ENCODE measurements at regions not wholly inside any gene's neighbourhood (a gene's known extent, or its start where the extent isn't known, plus 50 kb on each side); places are given as distances from the start of the nearest gene placed in this dataset.
A peak's percentile ranks its signal among the peaks of the same experiment; 100 is the strongest.

DNA sequence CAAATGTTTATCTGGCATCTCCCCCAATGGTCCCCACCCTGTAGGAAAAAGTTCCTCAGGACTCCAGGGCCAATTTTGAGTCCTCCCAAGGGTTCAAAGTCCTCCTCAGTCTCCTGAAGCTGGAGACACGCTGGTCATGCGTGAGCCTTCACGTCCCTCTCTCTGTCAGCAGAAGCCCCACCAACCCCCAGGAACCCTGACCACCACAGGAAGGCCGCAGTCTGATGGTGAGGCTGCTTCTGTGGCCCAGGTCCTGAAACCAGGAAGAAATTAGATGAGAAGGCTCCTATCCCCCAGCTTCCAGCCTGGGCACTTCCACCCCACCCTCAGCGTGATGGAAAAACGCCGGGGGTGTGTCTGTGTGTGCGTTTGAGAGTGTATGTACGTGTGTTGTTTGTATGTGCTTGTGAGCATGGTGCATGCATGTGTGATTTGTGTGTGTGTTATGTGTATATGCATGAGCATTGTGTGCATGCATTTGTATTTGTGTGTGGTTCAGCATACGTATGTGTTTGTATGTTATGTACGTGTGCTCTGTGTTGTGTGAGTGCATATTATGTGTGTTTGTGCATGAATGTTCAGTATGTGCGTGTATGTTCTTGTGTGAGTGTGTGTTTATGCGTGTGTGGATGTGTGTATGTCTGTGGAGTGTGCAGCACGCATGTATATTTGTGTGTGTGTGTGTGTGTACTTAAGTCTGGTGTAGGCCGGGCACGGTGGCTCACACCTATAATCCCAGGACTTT, 92.5 kb downstream of the SIK1 start:
- DNase-seq (ENCODE audit: low read depth, low spot score) = no peak
- peak overlapping the region; percentile 86 for H3K27ac ChIP-seq

DNA sequence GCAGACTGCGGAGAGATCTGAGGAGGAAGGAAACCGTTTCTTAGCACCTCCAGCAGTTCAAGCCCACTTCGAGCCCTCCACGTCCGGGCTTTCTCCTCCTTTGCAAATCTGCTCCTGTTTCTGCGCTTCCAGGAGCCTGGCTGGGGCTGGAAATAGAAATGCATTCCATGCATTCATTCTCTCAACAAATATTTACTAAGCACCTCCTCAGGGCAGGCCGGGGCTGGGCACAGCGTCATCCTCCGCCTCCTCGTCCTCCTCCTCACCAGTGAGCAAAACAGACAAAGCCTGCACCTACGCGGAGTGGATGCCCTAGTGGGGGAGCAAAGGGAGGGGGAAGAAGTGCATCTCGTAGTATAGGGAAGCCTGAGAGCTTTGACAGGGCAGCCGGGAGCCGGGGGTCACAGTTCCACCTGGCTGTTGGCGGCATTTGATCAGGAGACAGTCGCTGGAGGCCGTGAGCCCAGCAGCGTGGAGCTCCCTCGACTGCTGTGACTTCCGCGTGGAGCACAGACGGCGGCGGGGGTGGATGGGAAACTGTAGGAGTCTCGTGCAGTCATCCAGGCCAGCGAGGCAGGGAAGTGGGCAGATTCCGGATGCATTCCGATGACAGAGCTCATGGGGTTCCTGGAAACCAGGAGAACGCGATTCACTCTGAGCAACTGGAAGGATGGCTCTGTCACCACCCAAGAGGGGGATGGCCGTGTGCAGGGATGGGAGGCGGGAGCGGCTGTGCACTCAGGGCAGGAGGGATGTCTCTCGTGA, 93.5 kb downstream of the SIK1 start:
- DNase-seq (ENCODE audit: low read depth, low spot score) = peak; percentile 60
- H3K27ac ChIP-seq = peak overlapping the region; percentile 86

DNA sequence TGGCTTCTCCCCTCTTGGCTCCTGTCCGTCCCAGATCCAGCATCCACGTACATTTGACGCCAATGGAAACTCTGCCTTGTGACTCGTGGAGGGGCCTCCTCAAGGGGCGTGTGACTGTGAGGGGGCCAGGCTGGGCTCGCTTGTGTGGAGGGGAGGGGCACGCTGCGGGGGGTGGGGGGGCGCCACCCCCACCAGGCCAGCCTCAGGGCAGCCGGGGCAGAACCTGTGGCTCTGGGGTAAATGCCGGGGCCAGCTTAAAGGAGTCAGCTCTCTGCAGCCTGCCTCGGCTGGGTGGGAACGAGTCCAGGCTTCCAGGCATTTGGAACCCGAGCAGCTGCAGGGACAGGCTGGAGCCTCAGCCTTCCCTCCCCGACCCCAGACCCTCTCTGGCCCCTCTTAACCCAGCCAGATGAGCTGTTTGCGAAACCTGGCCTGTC, 94.1 kb downstream of the SIK1 start:
- H3K27ac ChIP-seq = peak overlapping the region; percentile 86
- DNase-seq (ENCODE audit: low read depth, low spot score) = no peak

DNA sequence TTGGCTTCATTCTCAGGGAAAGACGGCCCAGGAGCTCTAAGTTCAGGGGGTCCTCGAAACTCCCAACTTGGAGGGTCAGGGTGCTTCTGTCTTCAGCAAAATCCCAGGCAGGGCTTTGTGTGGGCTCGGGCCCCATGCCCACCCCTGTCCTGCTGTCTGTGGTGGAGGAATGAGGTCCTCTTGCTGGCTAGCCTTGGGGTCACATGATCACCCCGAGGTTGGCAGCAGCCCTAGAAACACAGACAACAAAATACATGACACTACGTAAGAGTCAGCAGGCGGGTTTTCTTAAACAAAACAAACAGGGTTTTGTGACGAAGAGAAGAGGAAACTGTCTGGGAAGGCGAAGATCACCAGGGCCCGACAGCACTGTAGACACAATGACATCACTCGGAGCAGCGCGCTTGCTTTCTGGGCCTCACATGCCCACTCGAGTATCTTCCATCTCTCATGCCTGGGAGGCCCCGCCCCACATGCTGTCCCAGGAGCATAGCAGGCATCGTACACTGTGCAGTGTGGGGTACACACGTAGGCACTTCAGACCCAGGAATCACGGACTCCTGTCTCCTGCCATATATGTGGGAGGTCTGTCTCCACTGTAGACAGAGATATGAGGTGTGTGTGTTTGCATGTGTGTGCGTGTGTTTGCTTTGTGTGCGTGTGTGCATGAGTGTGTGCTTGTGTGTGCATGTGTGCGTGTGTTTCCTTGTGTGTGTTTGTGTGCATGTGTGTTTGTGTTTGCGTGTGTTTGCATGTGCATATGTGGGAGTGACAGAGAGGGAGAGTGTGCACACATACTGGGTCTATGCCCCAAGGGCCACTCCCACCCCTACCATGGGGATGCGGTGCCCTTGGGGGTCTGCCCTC, 94.7 kb downstream of the SIK1 start:
- DNase-seq (ENCODE audit: low read depth, low spot score) = peak; percentile 61
- peak overlapping the region; percentile 86 for H3K27ac ChIP-seq

DNA sequence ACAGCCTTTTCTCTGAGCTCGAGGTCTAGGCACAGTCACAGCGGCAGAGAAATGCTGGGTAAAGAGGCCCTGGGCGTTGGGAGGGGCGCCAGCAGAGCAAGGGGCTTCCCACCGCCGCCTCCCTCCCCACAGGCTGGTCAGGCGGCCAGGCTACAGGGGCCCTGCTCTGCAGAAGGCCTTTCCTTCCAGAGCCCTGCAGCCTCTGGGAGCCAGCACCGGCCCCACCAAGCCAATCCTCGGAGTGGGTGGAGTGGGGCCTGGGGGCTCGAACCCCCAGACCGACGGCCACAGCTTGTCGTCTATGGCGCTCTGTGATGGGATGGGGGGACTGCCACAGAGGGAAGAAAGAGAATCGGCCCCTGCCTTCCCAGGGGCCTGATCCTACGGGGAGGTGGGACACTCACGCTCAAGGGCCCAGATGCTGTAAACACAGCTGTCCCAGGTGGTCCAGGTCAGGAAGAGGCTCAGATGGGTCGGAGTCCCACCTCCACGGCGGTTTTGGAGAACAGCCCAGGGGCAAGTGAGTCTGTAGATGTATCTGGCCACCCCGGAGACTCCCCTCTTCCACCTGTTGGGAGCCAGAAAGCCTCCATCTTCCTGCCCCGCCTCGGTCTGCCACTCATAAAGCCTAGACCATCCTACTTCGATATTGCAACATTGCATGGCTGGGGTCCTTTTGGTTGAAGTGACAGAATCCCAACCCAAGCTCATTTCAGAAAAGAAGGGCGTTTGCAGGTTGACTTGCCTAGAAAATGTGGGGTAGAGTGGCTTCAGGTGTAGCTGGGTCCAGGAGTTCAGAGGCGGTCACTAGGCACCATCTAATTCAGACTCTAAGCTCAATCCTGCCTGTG, 95.6 kb downstream of the SIK1 start:
- no peak overlapping the region for H3K27ac ChIP-seq

DNA sequence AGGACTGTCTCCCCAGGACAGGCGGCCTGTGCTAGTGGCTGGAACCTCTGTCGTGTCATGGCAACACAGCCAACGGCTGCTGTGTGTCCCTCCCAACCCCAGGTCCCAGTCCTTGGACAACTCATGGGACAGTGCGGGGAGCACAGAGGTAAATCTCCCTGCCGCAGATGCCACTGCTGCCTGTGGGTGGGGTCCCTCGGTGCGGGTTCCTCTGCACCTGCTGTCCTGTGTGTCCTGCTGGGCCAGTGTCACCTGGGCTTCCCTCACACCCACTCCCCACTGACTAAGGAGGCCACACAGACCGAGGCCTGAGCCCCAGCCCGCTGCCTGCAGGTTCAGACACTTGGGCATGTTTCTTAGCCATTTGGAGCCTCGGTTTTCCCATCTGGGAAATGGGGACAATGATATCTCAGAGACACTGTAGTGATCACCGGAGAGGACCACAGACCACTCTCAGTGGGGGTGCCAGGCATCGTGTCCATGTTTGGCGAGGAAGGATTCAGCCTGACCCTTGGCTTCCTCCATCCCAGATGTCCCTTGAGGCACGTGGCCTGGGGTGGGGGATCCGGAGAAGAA, 96.5 kb downstream of the SIK1 start:
- DNase-seq (ENCODE audit: low read depth, low spot score) = no peak
- no peak overlapping the region for H3K27ac ChIP-seq

More for the DNA sequence above, 95.6 kb downstream of the SIK1 start:
- DNase-seq (ENCODE audit: low read depth, low spot score) = no peak

DNA sequence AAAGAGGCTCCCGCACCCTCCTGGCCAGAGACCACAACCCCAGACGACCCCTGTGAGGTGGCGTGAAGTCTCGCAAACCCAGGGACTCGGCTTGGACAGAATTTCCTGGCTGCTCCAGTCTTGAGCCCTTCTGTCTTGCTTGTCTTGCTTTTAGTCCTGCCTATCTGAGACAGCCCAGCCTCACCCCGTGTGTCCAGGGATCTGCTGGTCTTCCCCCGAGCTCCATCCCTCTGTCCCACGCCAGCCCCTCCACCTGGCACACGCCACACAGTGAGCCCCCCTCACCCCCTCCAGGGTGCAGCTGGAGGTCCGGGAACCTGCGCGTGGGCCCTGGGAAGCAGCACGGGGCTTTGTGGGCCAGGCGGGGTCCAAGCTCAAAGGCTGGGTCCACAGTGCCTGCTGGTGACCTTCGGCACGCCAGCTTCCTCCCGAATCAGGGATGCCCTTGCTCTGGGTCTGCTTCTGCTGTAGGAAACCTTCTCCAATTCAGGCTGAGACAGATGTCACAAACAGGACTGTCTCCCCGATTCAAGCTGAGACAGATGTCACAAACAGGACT, 97.1 kb downstream of the SIK1 start:
- no peak for DNase-seq (ENCODE audit: low read depth, low spot score)
- no peak overlapping the region for H3K27ac ChIP-seq

DNA sequence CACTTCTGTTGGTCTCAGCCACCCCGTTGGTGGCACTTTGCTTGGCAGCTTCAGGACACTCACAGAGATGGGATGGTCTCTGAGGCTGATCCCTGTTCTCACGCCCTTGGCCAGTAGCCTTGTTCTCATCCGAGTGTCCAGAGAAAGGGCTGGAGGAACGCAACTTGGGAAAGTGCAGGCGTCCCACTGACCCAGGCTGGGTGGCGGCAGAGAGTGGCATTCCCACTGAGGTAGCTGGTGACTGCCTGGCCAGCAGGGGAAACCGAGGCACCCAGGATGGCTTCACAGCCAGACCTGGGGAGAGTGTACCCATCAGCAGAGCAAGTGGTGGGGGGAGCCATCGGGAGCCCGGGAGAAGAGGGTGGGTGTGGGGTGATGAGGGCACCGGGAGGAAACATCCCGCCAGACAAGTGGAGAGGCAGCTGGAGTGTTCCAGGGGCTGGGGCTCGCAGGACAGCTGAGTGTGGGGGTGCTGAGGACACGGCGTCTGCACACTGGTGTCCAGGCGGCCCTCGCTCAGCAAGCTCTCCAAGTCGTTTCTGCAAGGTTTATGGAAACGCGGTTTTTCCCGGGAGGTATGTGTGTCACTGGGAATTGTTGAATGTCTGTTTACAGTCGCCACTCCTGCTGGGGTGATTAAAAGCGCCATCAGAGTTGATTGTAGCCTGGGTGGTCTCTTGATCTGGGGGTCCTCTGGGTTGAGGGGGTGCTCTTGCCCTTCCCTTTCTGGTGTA, 97.8 kb downstream of the SIK1 start:
- DNase-seq (ENCODE audit: low read depth, low spot score) = no peak
- H3K27ac ChIP-seq = no peak overlapping the region

DNA sequence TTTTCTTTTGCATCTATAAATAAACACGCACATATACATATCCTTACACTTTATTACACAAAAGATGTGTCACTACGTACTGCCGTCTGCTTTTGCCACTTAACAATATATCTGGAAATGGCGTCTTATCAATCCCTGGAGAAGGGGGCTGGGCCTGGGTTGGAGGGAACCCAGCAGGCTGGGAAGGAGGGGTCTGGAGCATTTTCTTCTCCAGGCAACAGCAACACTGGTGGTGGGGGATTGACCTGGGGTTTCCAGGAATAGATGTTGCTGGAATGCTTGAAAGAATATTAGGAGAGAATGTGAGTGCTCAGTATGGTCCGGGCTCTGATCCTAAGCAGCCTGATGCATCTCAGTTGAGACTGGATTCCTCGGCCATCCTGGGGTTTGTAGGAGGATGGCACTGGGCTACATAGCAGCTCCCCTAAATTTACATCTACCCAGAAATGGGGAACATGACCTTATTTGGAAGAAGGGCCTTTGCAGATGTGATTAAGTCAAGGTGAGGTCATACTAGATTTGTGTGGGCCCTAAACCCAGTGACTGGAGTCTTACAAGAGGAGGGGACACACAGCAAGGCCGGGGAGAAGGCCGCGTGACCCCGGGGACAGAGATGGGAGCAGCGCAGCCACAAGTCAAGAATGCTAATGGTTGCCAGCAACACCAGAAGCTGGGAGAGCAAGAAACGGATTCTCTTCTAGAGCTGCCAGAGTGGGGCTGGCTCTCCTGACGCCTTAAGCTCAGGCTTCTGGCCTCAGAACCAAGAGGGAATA, 98.6 kb downstream of the SIK1 start:
- DNase-seq (ENCODE audit: low read depth, low spot score) = no peak
- H3K27ac ChIP-seq = no peak overlapping the region

DNA sequence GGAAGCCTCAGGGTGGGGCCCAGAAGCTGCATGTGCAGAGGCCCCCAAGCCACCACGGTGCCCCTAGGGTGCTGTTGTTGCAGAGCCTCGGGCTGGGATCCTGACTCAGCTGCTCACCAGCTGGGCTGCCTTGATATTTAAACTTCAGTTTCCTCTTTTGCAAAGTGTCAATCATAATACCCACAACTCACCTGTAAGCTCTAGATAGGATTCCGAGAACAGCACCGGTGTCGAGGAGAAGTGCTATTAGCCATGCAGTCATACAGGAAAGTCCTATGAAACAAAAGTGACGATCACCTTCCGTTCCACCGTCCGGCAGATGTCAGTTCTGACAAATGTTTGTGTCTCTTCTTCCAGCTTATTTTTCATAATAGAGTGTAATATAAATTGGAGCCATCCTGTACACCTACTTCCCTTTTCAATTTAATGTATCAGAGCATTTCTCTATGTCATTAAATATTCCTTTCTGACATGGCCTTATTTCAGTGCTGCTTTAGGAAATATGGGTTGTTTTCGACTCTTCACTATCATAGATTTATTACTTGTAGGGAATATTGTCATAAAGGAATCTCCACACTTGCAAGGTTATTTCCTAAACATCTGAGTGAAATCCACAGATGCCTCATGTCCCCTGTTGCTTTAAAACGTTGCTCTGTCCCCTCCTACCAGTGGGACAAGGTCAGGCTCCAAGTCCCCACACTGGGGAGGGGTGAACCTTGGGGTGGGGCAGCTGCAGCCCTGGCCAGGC, 100.8 kb downstream of the SIK1 start:
- DNase-seq (ENCODE audit: low read depth, low spot score) = no peak

DNA sequence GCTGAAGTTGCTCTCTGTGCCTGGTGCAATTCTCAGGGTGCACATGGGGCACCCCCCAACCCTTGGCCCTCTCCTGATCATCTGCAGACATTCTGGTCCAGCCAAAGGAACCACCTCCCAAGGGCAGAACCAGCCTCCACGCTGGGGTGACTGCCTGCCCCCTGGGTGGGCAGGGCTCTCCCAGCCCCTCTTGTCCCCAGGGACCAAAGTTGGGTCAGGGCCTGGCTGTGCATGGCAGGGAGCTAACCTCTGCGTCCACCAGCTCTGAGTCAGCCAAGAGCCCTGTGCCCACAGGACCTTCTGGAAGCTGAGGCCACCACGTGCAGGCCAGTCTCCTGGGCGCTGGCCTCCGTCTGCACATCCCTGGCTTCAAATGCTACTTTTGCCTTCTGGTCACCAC, 101.9 kb downstream of the SIK1 start:
- no peak for DNase-seq (ENCODE audit: low read depth, low spot score)
- no peak overlapping the region for H3K27ac ChIP-seq

More for the DNA sequence above, 100.8 kb downstream of the SIK1 start:
- H3K27ac ChIP-seq = no peak overlapping the region

DNA sequence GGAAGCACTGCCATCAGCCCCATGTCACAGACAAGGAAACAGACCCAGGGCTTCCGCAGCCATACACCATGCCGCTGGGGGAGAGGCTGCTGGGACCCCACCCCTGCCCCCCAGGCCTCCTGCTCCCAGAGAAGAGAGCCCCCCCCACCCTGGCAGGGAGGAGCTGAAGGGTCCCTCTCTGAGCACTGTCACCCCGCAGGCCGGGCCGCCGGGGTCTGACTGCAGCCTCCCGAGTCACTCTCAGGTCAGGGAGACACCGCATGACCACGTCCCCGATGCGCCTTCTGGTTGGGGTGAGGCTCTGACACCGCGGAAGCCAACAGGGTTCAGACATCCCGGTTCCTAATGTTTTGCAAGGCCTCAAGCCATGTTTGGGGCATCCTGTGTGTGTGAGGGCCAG, 102.3 kb downstream of the SIK1 start:
- H3K27ac ChIP-seq = no peak overlapping the region
- DNase-seq (ENCODE audit: low read depth, low spot score) = no peak

DNA sequence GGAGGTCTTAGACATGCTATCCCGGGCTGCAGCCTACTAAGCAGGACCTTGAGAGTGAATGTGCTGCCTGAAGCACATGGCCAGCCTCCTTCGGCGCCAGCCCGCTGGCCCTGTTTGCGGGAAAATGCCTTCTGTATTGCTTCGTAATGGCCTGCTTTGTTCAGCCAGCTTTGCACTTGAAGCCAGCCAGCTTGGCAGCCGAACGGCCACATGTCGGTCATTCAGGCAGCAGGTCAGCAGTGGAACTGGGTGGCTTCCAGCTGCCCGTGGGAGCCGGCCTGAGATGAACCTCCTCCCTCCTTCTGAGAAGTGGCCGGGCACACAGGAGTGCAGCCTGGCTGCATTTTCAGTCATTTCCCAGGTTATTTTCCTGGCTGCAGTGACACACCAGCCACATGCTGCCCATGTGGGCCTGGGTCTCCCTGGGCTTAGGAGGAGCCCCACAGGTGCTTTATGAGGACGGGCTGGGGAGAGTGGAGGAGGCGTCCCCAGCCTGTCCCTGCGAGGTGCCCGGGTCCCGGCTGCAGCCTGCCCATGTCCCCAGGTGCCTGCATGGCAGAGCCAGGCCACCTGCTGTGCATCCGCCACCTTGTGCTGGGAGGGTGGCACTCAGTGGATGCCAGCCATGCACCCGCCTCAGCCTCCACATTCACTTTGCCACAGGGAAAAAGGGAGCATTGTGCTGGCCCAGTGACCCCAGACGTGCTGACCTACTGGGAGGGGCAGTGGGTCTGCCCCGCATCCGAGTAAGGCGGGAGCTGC, 103.5 kb downstream of the SIK1 start:
- H3K27ac ChIP-seq = no peak overlapping the region
- DNase-seq (ENCODE audit: low read depth, low spot score) = no peak

DNA sequence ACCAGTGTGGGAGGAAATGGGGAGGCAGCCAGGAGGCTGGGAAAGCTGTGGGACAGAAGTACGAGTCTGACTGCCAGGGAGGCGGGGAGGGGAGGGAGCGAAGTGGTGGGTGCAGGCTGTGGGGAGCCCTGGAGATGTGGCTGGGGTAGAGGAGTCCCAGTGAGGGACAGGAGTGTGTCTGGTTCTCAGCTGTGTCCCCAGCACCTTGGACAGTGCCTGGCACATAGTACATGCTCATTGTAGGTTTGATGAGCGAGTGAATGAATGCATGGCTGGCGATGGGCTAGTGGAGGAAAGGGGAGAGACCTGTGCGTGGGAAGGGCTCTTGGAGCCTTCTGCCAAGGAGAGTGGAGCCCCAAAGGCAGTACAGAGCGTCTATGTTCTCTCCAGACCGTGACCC, 104.1 kb downstream of the SIK1 start:
- H3K27ac ChIP-seq = no peak overlapping the region
- no peak for DNase-seq (ENCODE audit: low read depth, low spot score)

DNA sequence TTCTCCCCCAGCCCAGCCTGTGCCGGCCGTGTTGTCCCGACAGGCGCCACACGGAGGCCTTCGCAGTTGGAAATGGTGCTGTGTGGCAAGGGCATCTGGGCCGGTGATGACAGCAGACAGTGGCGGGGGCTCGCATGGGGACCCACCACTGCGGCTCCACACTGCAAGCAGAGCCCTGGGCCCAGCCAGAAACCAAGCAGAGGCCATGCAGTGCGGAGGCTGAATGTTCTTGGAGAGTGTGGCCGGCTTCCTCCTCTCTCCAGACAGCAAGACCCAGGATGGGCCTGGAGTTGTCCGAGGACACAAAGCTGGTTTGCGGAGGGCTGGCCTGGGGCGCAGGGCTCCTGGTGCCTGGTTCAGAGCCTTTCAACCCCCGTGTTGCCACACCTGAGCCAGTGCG, 104.6 kb downstream of the SIK1 start:
- no peak for DNase-seq (ENCODE audit: low read depth, low spot score)
- H3K27ac ChIP-seq = no peak overlapping the region

DNA sequence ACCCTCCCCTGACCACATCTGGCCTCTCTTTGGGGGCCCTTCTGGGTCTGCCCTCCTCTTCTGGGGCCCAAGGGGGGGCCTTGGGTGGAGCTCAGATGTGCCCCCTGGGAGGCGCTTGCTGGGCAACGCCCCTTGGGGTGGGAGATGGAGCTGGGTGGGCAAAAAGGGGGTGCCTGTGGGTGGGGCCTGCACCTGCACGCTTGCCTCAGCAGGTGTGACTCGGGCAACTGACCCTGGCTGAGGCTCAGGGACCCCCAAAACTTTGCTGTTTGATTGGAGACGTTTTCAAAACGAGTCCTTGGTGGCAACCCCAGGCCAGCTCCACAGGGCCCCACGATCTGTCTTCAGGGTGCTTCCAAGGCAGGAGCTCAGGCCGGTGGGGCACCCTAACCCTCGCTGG, 105.3 kb downstream of the SIK1 start:
- no peak overlapping the region for H3K27ac ChIP-seq
- DNase-seq (ENCODE audit: low read depth, low spot score) = no peak

Measured in epithelial cell of prostate (primary cell).